ENCODE measurements at regions not wholly inside any gene's neighbourhood (a gene's known extent, or its start where the extent isn't known, plus 50 kb on each side); places are given as distances from the start of the nearest gene placed in this dataset.

GRCh38 chr6:51199105-51199552, 380.5 kb downstream of the TFAP2B start:
- Histone ChIP-seq H2AFZ (ENCODE audit: low read length) (no peak overlapping the region), H3K27me3 (ENCODE audit: control insufficient read depth in 1 of 2, insufficient read depth in 2 of 2, low read length in 2 of 2) (no peaks in the 10 kb centered on the region), H3K27ac (ENCODE audit: extremely low read length, insufficient read depth, low read length) (no peak overlapping the region), H3K4me2 (ENCODE audit: low read depth, low read length) (no peak overlapping the region), H3K9me3 (ENCODE audit: low read length) (no peaks in the 10 kb centered on the region), H4K20me1 (ENCODE audit: insufficient read depth, low read length) (no peaks in the 10 kb centered on the region), H3K4me3 (replicated peaks in 1 of 3; ENCODE audit: insufficient read depth in 1 of 3, low read depth in 2 of 3, low read length in 3 of 3) (no peak overlapping the region), H3K4me1 (ENCODE audit: insufficient read depth, low read length) (no peaks in the 10 kb centered on the region), H3K9ac (ENCODE audit: insufficient read depth, low read depth, low read length) (no peak overlapping the region), H3K79me2 (ENCODE audit: insufficient read depth, low read length) (no peaks in the 10 kb centered on the region), H3K36me3 (replicated peaks in 1 of 2; ENCODE audit: control insufficient read depth in 1 of 2, insufficient read depth in 2 of 2, low read length in 2 of 2) (no peaks in the 10 kb centered on the region)
- ATAC-seq, result no peak
- WGBS (ENCODE audit: low lambda C conversion rate), result 3% methylated on average over 2 of the region's 2 CpGs
- intact Hi-C loops (cut with micrococcal nuclease; ENCODE audit: unreplicated experiment), result loop anchor here (2.0 kb wide), 1 partner anchor 72 kb away; no protein-coding TSS in a partner anchor
- no TSS peak for BruUV-seq (replicated peaks)
- FAIRE-seq, result no peak
- in situ Hi-C loops (cut with HindIII; ENCODE audit: extremely low pct_ligation_motif_present, low pct_unique_long_range_greater_than_20kb), result no loop called here
- no peak for DNase-seq (ENCODE audit: low spot score)
- TF ChIP-seq ZNF747 (CRISPR knock-in tag; IDR thresholded peaks at IDR 0.05; ENCODE audit: borderline replicate concordance) (no peak), ZNF563 (CRISPR knock-in tag; IDR thresholded peaks at IDR 0.05) (no peak), ZNF503 (CRISPR knock-in tag; IDR thresholded peaks at IDR 0.05) (no peak), FOXJ3 (CRISPR knock-in tag; IDR thresholded peaks at IDR 0.05; ENCODE audit: borderline replicate concordance) (no peak)
- CTCF ChIA-PET (ENCODE audit: low intra/inter-chr PET ratio, low total read pairs), result no interaction called here
- POLR2A ChIA-PET, result no interaction called here

- ChIA-PET CTCF (ENCODE audit: low intra/inter-chr PET ratio, low total read pairs) (no interaction called here), POLR2A (no interaction called here)
- Histone ChIP-seq H4K20me1 (ENCODE audit: insufficient read depth, low read length) (no peaks in the 10 kb centered on the region), H2AFZ (ENCODE audit: low read length) (no peak overlapping the region), H3K4me3 (replicated peaks in 1 of 3; ENCODE audit: insufficient read depth in 1 of 3, low read depth in 2 of 3, low read length in 3 of 3) (no peak overlapping the region), H3K4me1 (ENCODE audit: insufficient read depth, low read length) (no peaks in the 10 kb centered on the region), H3K4me2 (ENCODE audit: low read depth, low read length) (no peak overlapping the region), H3K27me3 (ENCODE audit: control insufficient read depth in 1 of 2, insufficient read depth in 2 of 2, low read length in 2 of 2) (no peaks in the 10 kb centered on the region), H3K9ac (ENCODE audit: insufficient read depth, low read depth, low read length) (no peak overlapping the region), H3K79me2 (ENCODE audit: insufficient read depth, low read length) (no peaks in the 10 kb centered on the region), H3K36me3 (replicated peaks in 1 of 2; ENCODE audit: control insufficient read depth in 1 of 2, insufficient read depth in 2 of 2, low read length in 2 of 2) (no peaks in the 10 kb centered on the region), H3K27ac (ENCODE audit: extremely low read length, insufficient read depth, low read length) (no peak overlapping the region), H3K9me3 (ENCODE audit: low read length) (no peaks in the 10 kb centered on the region)
- TF ChIP-seq ZNF335 (CRISPR knock-in tag; IDR thresholded peaks at IDR 0.05) (no peak), ATRX (CRISPR knock-in tag; IDR thresholded peaks at IDR 0.05; ENCODE audit: borderline replicate concordance) (no peak), KLF9 (CRISPR knock-in tag; IDR thresholded peaks at IDR 0.05; ENCODE audit: low read depth) (no peak), ZBTB2 (CRISPR knock-in tag; IDR thresholded peaks at IDR 0.05; ENCODE audit: low read depth) (no peak), NFAT5 (CRISPR knock-in tag; IDR thresholded peaks at IDR 0.05) (no peak), SRSF9 (IDR thresholded peaks at IDR 0.05; ENCODE audit: borderline replicate concordance, insufficient read depth, low read depth, low read length, poor library complexity, severe bottlenecking) (no peak)
- ATAC-seq (no peak), FAIRE-seq (no peak), DNase-seq (ENCODE audit: low spot score) (no peak)
- intact Hi-C loops (cut with micrococcal nuclease; ENCODE audit: unreplicated experiment) (loop anchor here (2.0 kb wide), 1 partner anchor 71 kb away; no protein-coding TSS in a partner anchor), in situ Hi-C loops (cut with HindIII; ENCODE audit: extremely low pct_ligation_motif_present, low pct_unique_long_range_greater_than_20kb) (no loop called here)
- no TSS peak for BruUV-seq (replicated peaks)
- WGBS (ENCODE audit: low lambda C conversion rate), result 3% methylated on average over 5 of the region's 5 CpGs
Observed at GRCh38 chr6:51199733-51200260, 381.1 kb downstream of the TFAP2B start.
